H9 (cell line): ENCODE measurements at regions not wholly inside any gene's neighbourhood (a gene's known extent, or its start where the extent isn't known, plus 50 kb on each side); places are given as distances from the start of the nearest gene placed in this dataset.

ENCODE experiments used
- DNase-seq: peaks from one replicate; pipeline ENCODE4 v3.0.0-alpha.2; 2017
- H2AFZ ChIP-seq: one replicate; pipeline ENCODE4 v1.6.1; 2013; ENCODE audit warnings: mild to moderate bottlenecking, low read length, control low read depth, moderate library complexity
- H2AK5ac ChIP-seq: 2 replicates; pipeline ENCODE4 v1.6.1; 2013; ENCODE audit warnings: low read length, control low read depth, mixed read lengths; ENCODE audit not compliant: insufficient read length
- H2BK120ac ChIP-seq: one replicate; pipeline ENCODE4 v1.6.1; 2013; ENCODE audit warnings: low read depth, mild to moderate bottlenecking, low read length, control low read depth, inconsistent platforms; ENCODE audit not compliant: poor library complexity, severe bottlenecking
- H2BK12ac ChIP-seq: 2 replicates; pipeline ENCODE4 v1.6.1; 2013; ENCODE audit warnings: low read length, control low read depth, mixed read lengths, low read depth; ENCODE audit not compliant: insufficient read length
- H2BK15ac ChIP-seq: 2 replicates; pipeline ENCODE4 v1.6.1; 2013; ENCODE audit warnings: low read depth, low read length, control low read depth
- H2BK20ac ChIP-seq: one replicate; pipeline ENCODE4 v1.6.1; 2013; ENCODE audit warnings: low read depth, mild to moderate bottlenecking, low read length, control low read depth, inconsistent platforms; ENCODE audit not compliant: poor library complexity, severe bottlenecking
- H2BK5ac ChIP-seq: 2 replicates; pipeline ENCODE4 v1.6.1; 2013; ENCODE audit warnings: low read length, control low read depth, mixed read lengths; ENCODE audit not compliant: insufficient read length
- H3K14ac ChIP-seq: 2 replicates; pipeline ENCODE4 v1.6.1; 2013; ENCODE audit warnings: low read length, control low read depth; ENCODE audit not compliant: insufficient read depth
- H3K18ac ChIP-seq: 2 replicates; pipeline ENCODE4 v1.6.1; 2013; ENCODE audit warnings: low read depth, mild to moderate bottlenecking, mixed read lengths, low read length, control low read depth; ENCODE audit not compliant: insufficient read length
- H3K23ac ChIP-seq: 2 replicates; pipeline ENCODE4 v1.6.1; 2013; ENCODE audit warnings: low read length, control low read depth, mixed read lengths, low read depth; ENCODE audit not compliant: insufficient read length
- H3K23me2 ChIP-seq: 2 replicates; pipeline ENCODE4 v1.6.1; 2013; ENCODE audit warnings: low read depth, mild to moderate bottlenecking, mixed read lengths, low read length, control low read depth; ENCODE audit not compliant: insufficient read length, poor library complexity, severe bottlenecking
- H3K27ac ChIP-seq: 2 replicates; pipeline ENCODE4 v1.5.1; 2013; ENCODE audit warnings: low read length, control low read depth, mixed read lengths, low read depth; ENCODE audit not compliant: insufficient read length
- H3K27me3 ChIP-seq: 2 replicates; pipeline ENCODE4 v1.6.1; 2013; ENCODE audit warnings: low read length, control low read depth, inconsistent platforms; ENCODE audit not compliant: insufficient read depth
- H3K4ac ChIP-seq: 2 replicates; pipeline ENCODE4 v1.6.1; 2013; ENCODE audit warnings: low read depth, mild to moderate bottlenecking, control low read depth, inconsistent platforms, low read length, moderate library complexity
- H3K4me1 ChIP-seq: 2 replicates; pipeline ENCODE4 v1.6.1; 2013; ENCODE audit warnings: low read length, control low read depth, inconsistent platforms; ENCODE audit not compliant: insufficient read depth
- H3K4me2 ChIP-seq: 2 replicates; pipeline ENCODE4 v1.6.1; 2013; ENCODE audit warnings: low read length, control low read depth, mixed read lengths; ENCODE audit not compliant: insufficient read length, insufficient read depth
- H3K56ac ChIP-seq: 2 replicates; pipeline ENCODE4 v1.6.1; 2013; ENCODE audit warnings: low read depth, mild to moderate bottlenecking, mixed read lengths, low read length, control low read depth; ENCODE audit not compliant: insufficient read length
- H3K79me1 ChIP-seq: 2 replicates; pipeline ENCODE4 v1.6.1; 2013; ENCODE audit warnings: low read depth, mild to moderate bottlenecking, moderate library complexity, low read length, control low read depth, inconsistent platforms; ENCODE audit not compliant: insufficient read depth, poor library complexity, severe bottlenecking
- H3K79me2 ChIP-seq: 2 replicates; pipeline ENCODE4 v1.6.1; 2013; ENCODE audit warnings: low read length, control low read depth, inconsistent platforms; ENCODE audit not compliant: insufficient read depth
- H3K9ac ChIP-seq: 2 replicates; pipeline ENCODE4 v1.6.1; 2013; ENCODE audit warnings: low read length, control low read depth, mixed read lengths; ENCODE audit not compliant: insufficient read length; ENCODE audit errors: extremely low read depth
- H3K9me3 ChIP-seq: one replicate; pipeline ENCODE4 v1.6.1; 2013; ENCODE audit warnings: low read depth, low read length, inconsistent platforms; ENCODE audit not compliant: control insufficient read depth
- H3T11ph ChIP-seq: one replicate; pipeline ENCODE4 v1.6.1; 2013; ENCODE audit warnings: mild to moderate bottlenecking, low read length, control low read depth, inconsistent platforms
- H4K20me1 ChIP-seq: one replicate; pipeline ENCODE4 v1.6.1; 2013; ENCODE audit not compliant: control insufficient read depth, insufficient read length, insufficient read depth
- H4K5ac ChIP-seq: 2 replicates; pipeline ENCODE4 v1.6.1; 2013; ENCODE audit warnings: low read depth, mild to moderate bottlenecking, mixed read lengths, low read length, control low read depth; ENCODE audit not compliant: insufficient read length
- H4K8ac ChIP-seq: replicated peaks from 2 replicates; pipeline ENCODE4 v1.6.1; 2013; ENCODE audit warnings: low read length, control low read depth, mixed read lengths, low read depth; ENCODE audit not compliant: insufficient read length
- H4K91ac ChIP-seq: 2 replicates; pipeline ENCODE4 v1.6.1; 2013; ENCODE audit warnings: low read depth, mild to moderate bottlenecking, moderate library complexity, mixed read lengths, low read length, control low read depth; ENCODE audit not compliant: insufficient read length
- H3K27ac Mint-ChIP-seq, 3 experiments: 2 replicates in 2 of 3; 3 replicates in 1 of 3; pipeline ENCODE4 v1.8.0; 2020 to 2021; ENCODE audit warnings: mixed read lengths in 3 of 3, mild to moderate bottlenecking in 1 of 3, moderate library complexity in 1 of 3
- H3K27me3 Mint-ChIP-seq: 2 replicates; pipeline ENCODE4 v1.8.0; 2021; ENCODE audit warnings: low read depth, mild to moderate bottlenecking, moderate library complexity, mixed read lengths
- H3K36me3 Mint-ChIP-seq, 3 experiments: 2 replicates in 2 of 3; 3 replicates in 1 of 3; pipeline ENCODE4 v1.8.0; 2020 to 2021; ENCODE audit warnings: low read depth in 3 of 3, mixed read lengths in 3 of 3; ENCODE audit not compliant: insufficient read depth in 1 of 3
- H3K4me1 Mint-ChIP-seq, 2 experiments: 2 replicates each; pipeline ENCODE4 v1.8.0; 2020; ENCODE audit warnings: mixed read lengths in 2 of 2
- H3K4me3 Mint-ChIP-seq, 2 experiments: 2 replicates in 1 of 2; 3 replicates in 1 of 2; pipeline ENCODE4 v1.8.0; 2020 to 2021; ENCODE audit warnings: mild to moderate bottlenecking in 2 of 2, mixed read lengths in 2 of 2, moderate library complexity in 1 of 2
- H3K9me3 Mint-ChIP-seq, 2 experiments: 2 replicates in 1 of 2; 3 replicates in 1 of 2; pipeline ENCODE4 v1.8.0; 2020; ENCODE audit warnings: mild to moderate bottlenecking in 2 of 2, mixed read lengths in 2 of 2, moderate library complexity in 1 of 2
- CTCF ChIP-seq: fragments of 200-600 bp; sonication (generic); conservative IDR thresholded peaks from 3 replicates; pipeline ENCODE4 v1.8.0; 2021; ENCODE audit warnings: antibody characterized with exemption, mild to moderate bottlenecking

GRCh38 chr21:19566975-19567374 is 1163.4 kb upstream of the TMPRSS15 start:
- Mint-ChIP-seq H3K4me3 (no peak overlapping the region), H3K4me1 (no peaks in the 10 kb centered on the region), H3K36me3 (peaks cover 0 to 4% (median 1%) of the 10 kb centered on the region in 3 experiments; a peak in 1 of 7 replicates), H3K9me3 (no peaks in the 10 kb centered on the region; a peak in 2 of 5 replicates), H3K27me3 (no peaks in the 10 kb centered on the region), H3K27ac (no peak overlapping the region)
- H3K23me2 ChIP-seq: no peaks in the 10 kb centered on the region
- no peak overlapping the region for H3K18ac ChIP-seq
- H4K5ac ChIP-seq: no peak overlapping the region
- no peak overlapping the region for H2BK15ac ChIP-seq
- H2AFZ ChIP-seq: no peak overlapping the region
- no peak overlapping the region for H3K27ac ChIP-seq
- no peaks in the 10 kb centered on the region for H3K79me2 ChIP-seq
- no peak overlapping the region for H2BK20ac ChIP-seq
- no peak overlapping the region for H3K4me2 ChIP-seq
- no peak overlapping the region for H3K4ac ChIP-seq
- no peak overlapping the region for H4K91ac ChIP-seq
- H2AK5ac ChIP-seq: no peak overlapping the region
- TF ChIP-seq CTCF: no peak
- no peak overlapping the region for H3K23ac ChIP-seq
- no peaks in the 10 kb centered on the region for H3K79me1 ChIP-seq
- no peak for DNase-seq
- H3K56ac ChIP-seq: no peak overlapping the region
- H3K9me3 ChIP-seq: no peaks in the 10 kb centered on the region
- no peak overlapping the region for H3K14ac ChIP-seq
- no peaks in the 10 kb centered on the region for H4K20me1 ChIP-seq
- no peak overlapping the region for H2BK5ac ChIP-seq
- H2BK120ac ChIP-seq: no peak overlapping the region
- no peaks in the 10 kb centered on the region for H3K4me1 ChIP-seq
- H3K27me3 ChIP-seq: no peaks in the 10 kb centered on the region
- no peak overlapping the region for H4K8ac ChIP-seq
- H2BK12ac ChIP-seq: no peak overlapping the region
- no peak overlapping the region for H3T11ph ChIP-seq
- no peak overlapping the region for H3K9ac ChIP-seq
